ENCODE measurements at regions not wholly inside any gene's neighbourhood (a gene's known extent, or its start where the extent isn't known, plus 50 kb on each side); places are given as distances from the start of the nearest gene placed in this dataset.
A peak's percentile ranks its signal among the peaks of the same experiment; 100 is the strongest.
"Not testable (repeated sequence)": the region's sequence is repeated elsewhere in the genome, so short reads cannot be mapped to it uniquely, and the experiment has no call there.

DNA sequence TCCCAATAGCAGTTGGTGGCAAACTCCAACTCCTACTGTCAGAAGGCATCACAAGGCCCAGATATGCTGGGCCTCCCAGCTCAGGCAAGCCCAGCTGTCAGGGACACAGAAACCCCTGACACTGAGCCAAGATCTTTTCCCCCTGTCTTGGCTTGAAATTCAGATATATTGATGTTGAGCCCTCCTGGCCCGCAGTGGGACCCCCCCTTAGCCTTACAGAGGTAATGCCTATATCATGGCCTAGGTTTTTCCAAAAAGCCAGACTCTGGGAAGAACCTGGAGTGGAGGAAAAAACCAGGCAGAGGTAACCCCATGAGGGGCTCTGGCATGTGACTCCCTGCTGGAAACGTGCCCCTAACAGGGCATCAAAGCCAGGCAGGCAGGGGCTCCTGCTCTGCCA is 129.2 kb downstream of the POTEG start:
- CTCF ChIA-PET; H3K9me2 ChIP-seq; H3K27me3 ChIP-seq (ENCODE audit: insufficient read depth); H3F3A ChIP-seq (replicated peaks; ENCODE audit: insufficient read depth); H3K36me3 ChIP-seq (replicated peaks in 1 of 2; ENCODE audit: control insufficient read depth in 1 of 2, insufficient read depth in 2 of 2, low read length in 1 of 2); H3K9ac ChIP-seq; H3K4me2 ChIP-seq; H3K4me3 ChIP-seq (ENCODE audit: low read depth in 2 of 2, low read length in 1 of 2); H3K79me2 ChIP-seq (ENCODE audit: insufficient read depth); POLR2A ChIA-PET; H3K27ac ChIP-seq (ENCODE audit: low read depth in 2 of 2, low read length in 1 of 2); H4K20me1 ChIP-seq (ENCODE audit: insufficient read depth); DNase-seq; H3K4me1 ChIP-seq (ENCODE audit: control insufficient read depth in 1 of 2, insufficient read depth in 2 of 2, low read depth in 1 of 2, low read length in 1 of 2); H3K9me3 ChIP-seq; H2AFZ ChIP-seq (ENCODE audit: low read depth): not testable (repeated sequence)
- 75% methylated on average over 1 of the region's 2 CpGs for WGBS (ENCODE audit: low lambda C conversion rate)

DNA sequence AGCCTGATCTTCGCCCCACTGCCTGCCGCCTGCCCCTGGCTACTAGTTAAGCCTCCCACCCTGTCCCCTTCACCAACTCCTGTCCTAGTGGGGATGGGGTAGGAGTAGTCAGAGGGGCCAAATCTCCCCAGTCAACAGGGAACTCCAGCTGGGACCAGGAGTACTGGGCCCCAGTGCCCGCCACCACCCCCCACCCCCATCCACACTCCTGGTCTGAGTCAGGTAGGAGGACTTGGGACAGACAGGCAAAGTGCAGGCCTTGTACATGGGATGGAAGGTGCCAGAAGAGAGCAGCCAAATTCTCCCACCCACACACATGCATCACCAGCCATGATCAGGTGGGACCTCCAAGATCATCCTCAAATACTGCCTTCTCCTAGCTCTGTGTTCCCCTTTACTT is 128.4 kb downstream of the POTEG start:
- H3K4me3 ChIP-seq (ENCODE audit: low read depth in 2 of 2, low read length in 1 of 2); H3K79me2 ChIP-seq (ENCODE audit: insufficient read depth); H3K9me2 ChIP-seq; DNase-seq; H3K4me1 ChIP-seq (ENCODE audit: control insufficient read depth in 1 of 2, insufficient read depth in 2 of 2, low read depth in 1 of 2, low read length in 1 of 2); H3K4me2 ChIP-seq; H2AFZ ChIP-seq (ENCODE audit: low read depth); H3K27me3 ChIP-seq (ENCODE audit: insufficient read depth); H3F3A ChIP-seq (replicated peaks; ENCODE audit: insufficient read depth); CTCF ChIA-PET; H4K20me1 ChIP-seq (ENCODE audit: insufficient read depth); POLR2A ChIA-PET; H3K27ac ChIP-seq (ENCODE audit: low read depth in 2 of 2, low read length in 1 of 2); H3K9ac ChIP-seq; H3K9me3 ChIP-seq; H3K36me3 ChIP-seq (replicated peaks in 1 of 2; ENCODE audit: control insufficient read depth in 1 of 2, insufficient read depth in 2 of 2, low read length in 1 of 2): not testable (repeated sequence)
- 100% methylated on average over 1 of the region's 3 CpGs for WGBS (ENCODE audit: low lambda C conversion rate)

DNA sequence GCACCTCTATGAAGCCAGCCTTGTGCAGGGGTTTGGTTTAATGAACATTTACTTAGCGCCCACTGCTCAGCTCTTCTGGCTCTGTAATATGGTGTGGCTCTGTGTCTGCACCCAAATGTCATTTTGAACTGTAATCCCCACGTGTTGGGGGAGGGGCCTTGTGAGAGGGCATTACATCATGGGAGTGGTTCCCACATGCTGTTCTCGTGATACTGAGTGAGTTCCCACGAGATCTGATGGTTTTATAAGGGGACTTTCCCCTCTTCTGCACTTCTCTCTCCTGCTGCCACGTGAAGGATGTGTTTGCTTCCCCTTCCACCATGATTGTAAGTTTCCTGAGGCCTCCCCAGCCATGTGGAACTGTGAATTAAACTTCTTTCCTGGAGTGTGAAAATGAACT is 127.7 kb downstream of the POTEG start:
- H3K9me3 ChIP-seq; H3K27ac ChIP-seq (ENCODE audit: low read depth in 2 of 2, low read length in 1 of 2); H3K9ac ChIP-seq; DNase-seq; H3K9me2 ChIP-seq; H3K4me3 ChIP-seq (ENCODE audit: low read depth in 2 of 2, low read length in 1 of 2); H3K4me2 ChIP-seq; H3K79me2 ChIP-seq (ENCODE audit: insufficient read depth); H3K4me1 ChIP-seq (ENCODE audit: control insufficient read depth in 1 of 2, insufficient read depth in 2 of 2, low read depth in 1 of 2, low read length in 1 of 2); H2AFZ ChIP-seq (ENCODE audit: low read depth); H3K36me3 ChIP-seq (replicated peaks in 1 of 2; ENCODE audit: control insufficient read depth in 1 of 2, insufficient read depth in 2 of 2, low read length in 1 of 2); H3F3A ChIP-seq (replicated peaks; ENCODE audit: insufficient read depth); H3K27me3 ChIP-seq (ENCODE audit: insufficient read depth); CTCF ChIA-PET; POLR2A ChIA-PET: not testable (repeated sequence)
- WGBS (ENCODE audit: low lambda C conversion rate) = no CpG with 5 or more reads among the region's 5 CpGs
- peaks cover 10% of the 10 kb centered on the region for H4K20me1 ChIP-seq (ENCODE audit: insufficient read depth)

DNA sequence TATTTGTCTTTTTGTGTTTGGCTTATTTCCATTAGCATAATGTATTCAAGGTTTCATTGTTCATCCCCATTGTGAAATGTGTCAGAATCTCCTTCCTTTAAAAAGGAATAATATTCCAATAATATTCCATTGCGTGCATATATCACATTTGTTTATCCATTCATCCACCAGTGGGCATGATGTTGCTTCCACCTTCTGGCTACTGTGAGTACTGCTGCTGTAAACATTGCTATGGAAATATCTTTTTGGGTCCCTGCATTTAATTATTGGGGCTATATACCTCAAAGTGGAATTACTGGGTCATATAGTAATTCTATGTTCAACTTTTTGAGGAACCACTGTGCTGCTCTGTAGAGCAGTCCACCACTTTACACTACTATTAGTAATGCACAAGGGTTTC is 123.1 kb downstream of the POTEG start:
- H3K27me3 ChIP-seq (ENCODE audit: insufficient read depth); H3K36me3 ChIP-seq (replicated peaks in 1 of 2; ENCODE audit: control insufficient read depth in 1 of 2, insufficient read depth in 2 of 2, low read length in 1 of 2); H3K4me1 ChIP-seq (ENCODE audit: control insufficient read depth in 1 of 2, insufficient read depth in 2 of 2, low read depth in 1 of 2, low read length in 1 of 2); CTCF ChIA-PET; H3K79me2 ChIP-seq (ENCODE audit: insufficient read depth); H3K9me2 ChIP-seq; DNase-seq; H3K4me3 ChIP-seq (ENCODE audit: low read depth in 2 of 2, low read length in 1 of 2); H3F3A ChIP-seq (replicated peaks; ENCODE audit: insufficient read depth); H3K4me2 ChIP-seq; H3K27ac ChIP-seq (ENCODE audit: low read depth in 2 of 2, low read length in 1 of 2); H2AFZ ChIP-seq (ENCODE audit: low read depth); POLR2A ChIA-PET; H3K9ac ChIP-seq; H3K9me3 ChIP-seq: not testable (repeated sequence)
- H4K20me1 ChIP-seq (ENCODE audit: insufficient read depth) = peaks cover 13% of the 10 kb centered on the region
- WGBS (ENCODE audit: low lambda C conversion rate) = 84% methylated on average over 1 of the region's 1 CpG
- TF ChIP-seq, protein P1, sequence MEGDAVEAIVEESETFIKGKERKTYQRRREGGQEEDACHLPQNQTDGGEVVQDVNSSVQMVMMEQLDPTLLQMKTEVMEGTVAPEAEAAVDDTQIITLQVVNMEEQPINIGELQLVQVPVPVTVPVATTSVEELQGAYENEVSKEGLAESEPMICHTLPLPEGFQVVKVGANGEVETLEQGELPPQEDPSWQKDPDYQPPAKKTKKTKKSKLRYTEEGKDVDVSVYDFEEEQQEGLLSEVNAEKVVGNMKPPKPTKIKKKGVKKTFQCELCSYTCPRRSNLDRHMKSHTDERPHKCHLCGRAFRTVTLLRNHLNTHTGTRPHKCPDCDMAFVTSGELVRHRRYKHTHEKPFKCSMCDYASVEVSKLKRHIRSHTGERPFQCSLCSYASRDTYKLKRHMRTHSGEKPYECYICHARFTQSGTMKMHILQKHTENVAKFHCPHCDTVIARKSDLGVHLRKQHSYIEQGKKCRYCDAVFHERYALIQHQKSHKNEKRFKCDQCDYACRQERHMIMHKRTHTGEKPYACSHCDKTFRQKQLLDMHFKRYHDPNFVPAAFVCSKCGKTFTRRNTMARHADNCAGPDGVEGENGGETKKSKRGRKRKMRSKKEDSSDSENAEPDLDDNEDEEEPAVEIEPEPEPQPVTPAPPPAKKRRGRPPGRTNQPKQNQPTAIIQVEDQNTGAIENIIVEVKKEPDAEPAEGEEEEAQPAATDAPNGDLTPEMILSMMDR (IDR thresholded peaks at IDR 0.05) = peak; percentile 54
- peak; percentile 16; the same call in 1 of the 2 replicates for TF ChIP-seq RAD21 (IDR thresholded peaks at IDR 0.05; ENCODE audit: low read length)

- H3K27me3 ChIP-seq (ENCODE audit: insufficient read depth); H2AFZ ChIP-seq (ENCODE audit: low read depth); H3K36me3 ChIP-seq (replicated peaks in 1 of 2; ENCODE audit: control insufficient read depth in 1 of 2, insufficient read depth in 2 of 2, low read length in 1 of 2); H3K4me2 ChIP-seq; H4K20me1 ChIP-seq (ENCODE audit: insufficient read depth); H3K9me3 ChIP-seq; CTCF ChIA-PET; H3K27ac ChIP-seq (ENCODE audit: low read depth in 2 of 2, low read length in 1 of 2); H3K79me2 ChIP-seq (ENCODE audit: insufficient read depth); DNase-seq; H3K9ac ChIP-seq; H3K4me3 ChIP-seq (ENCODE audit: low read depth in 2 of 2, low read length in 1 of 2); POLR2A ChIA-PET; H3K4me1 ChIP-seq (ENCODE audit: control insufficient read depth in 1 of 2, insufficient read depth in 2 of 2, low read depth in 1 of 2, low read length in 1 of 2); H3K9me2 ChIP-seq; H3F3A ChIP-seq (replicated peaks; ENCODE audit: insufficient read depth): not testable (repeated sequence)
- no CpG with 5 or more reads among the region's 3 CpGs for WGBS (ENCODE audit: low lambda C conversion rate)
These were observed 103.5 kb downstream of the POTEG start for GRCh38 chr14:19330678-19331077.

- H3K4me1 ChIP-seq (ENCODE audit: control insufficient read depth in 1 of 2, insufficient read depth in 2 of 2, low read depth in 1 of 2, low read length in 1 of 2); POLR2A ChIA-PET: not testable (repeated sequence)
- 0 out of 2 replicates have a peak overlapping the region, but pooled peaks have one; percentile 57 for H3K4me2 ChIP-seq
These were observed 96.7 kb downstream of the POTEG start for GRCh38 chr14:19337232-19338059.

More at GRCh38 chr14:19337232-19338059, 96.7 kb downstream of the POTEG start:
- H3K36me3 ChIP-seq (replicated peaks in 1 of 2; ENCODE audit: control insufficient read depth in 1 of 2, insufficient read depth in 2 of 2, low read length in 1 of 2); H3F3A ChIP-seq (replicated peaks; ENCODE audit: insufficient read depth); H4K20me1 ChIP-seq (ENCODE audit: insufficient read depth); H3K27ac ChIP-seq (ENCODE audit: low read depth in 2 of 2, low read length in 1 of 2); H3K27me3 ChIP-seq (ENCODE audit: insufficient read depth); CTCF ChIA-PET; H3K79me2 ChIP-seq (ENCODE audit: insufficient read depth); H2AFZ ChIP-seq (ENCODE audit: low read depth); H3K9me2 ChIP-seq; DNase-seq; H3K9ac ChIP-seq; H3K9me3 ChIP-seq: not testable (repeated sequence)
- no CpG with 5 or more reads among the region's 49 CpGs for WGBS (ENCODE audit: low lambda C conversion rate)
- peak overlapping the region; percentile 29 to 50; a peak in 3 of 4 replicates for H3K4me3 ChIP-seq (ENCODE audit: low read depth in 2 of 2, low read length in 1 of 2)
